Peyer's patch (tissue), 4 donors: ENCODE measurements at regions not wholly inside any gene's neighbourhood (a gene's known extent, or its start where the extent isn't known, plus 50 kb on each side); places are given as distances from the start of the nearest gene placed in this dataset.

ENCODE experiments used
- POLR2A ChIP-seq, 2 donors: fragments of 450-650 bp; IDR thresholded peaks; one replicate each; pipeline ENCODE4 v1.5.1; 2017; ENCODE audit warnings: antibody characterized with exemption in 2 of 2, mild to moderate bottlenecking in 2 of 2, moderate library complexity in 2 of 2
- TF ChIP-seq, protein P1 (sequence below), 6 experiments: fragments of 450-650 bp in 4 of 6; fragments of 200-600 bp in 2 of 6; sonication (generic) in 1 of 6; IDR thresholded peaks; one replicate each; pipeline ENCODE4 v1.5.1; 2017 to 2019; ENCODE audit warnings: antibody characterized with exemption in 6 of 6, mild to moderate bottlenecking in 3 of 6, moderate library complexity in 1 of 6

DNA sequence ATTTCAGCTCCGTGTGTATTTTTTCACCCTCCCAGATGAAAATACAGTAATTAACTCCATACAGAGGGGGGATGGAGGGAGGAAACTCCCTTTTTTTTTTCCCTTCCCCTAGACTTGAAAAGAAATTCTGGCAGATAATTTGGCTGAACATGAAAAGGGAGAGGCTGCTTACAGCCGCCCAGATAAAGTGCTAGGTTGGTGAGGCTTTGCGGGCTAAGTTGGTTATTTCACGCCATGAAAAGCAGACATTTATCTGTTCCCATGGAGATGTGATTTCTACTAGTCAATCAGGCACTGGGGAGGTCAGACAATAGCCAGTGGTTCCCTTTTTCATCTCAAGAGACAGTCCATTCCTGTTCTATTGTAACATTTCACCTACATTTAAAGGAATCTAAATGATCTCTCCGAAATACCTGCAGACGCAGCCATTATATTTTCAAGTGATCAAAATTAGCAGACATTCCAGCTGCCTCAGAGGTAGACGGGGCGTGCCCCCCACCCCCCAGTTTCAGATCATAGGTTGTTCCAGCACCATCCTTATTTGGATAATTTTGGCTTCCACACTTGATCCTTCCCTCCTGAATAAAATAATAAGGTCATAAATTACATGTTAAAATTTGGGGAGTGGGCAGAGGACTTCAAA is 143.9 kb upstream of the ZNF217 start:
- TF ChIP-seq, protein P1, sequence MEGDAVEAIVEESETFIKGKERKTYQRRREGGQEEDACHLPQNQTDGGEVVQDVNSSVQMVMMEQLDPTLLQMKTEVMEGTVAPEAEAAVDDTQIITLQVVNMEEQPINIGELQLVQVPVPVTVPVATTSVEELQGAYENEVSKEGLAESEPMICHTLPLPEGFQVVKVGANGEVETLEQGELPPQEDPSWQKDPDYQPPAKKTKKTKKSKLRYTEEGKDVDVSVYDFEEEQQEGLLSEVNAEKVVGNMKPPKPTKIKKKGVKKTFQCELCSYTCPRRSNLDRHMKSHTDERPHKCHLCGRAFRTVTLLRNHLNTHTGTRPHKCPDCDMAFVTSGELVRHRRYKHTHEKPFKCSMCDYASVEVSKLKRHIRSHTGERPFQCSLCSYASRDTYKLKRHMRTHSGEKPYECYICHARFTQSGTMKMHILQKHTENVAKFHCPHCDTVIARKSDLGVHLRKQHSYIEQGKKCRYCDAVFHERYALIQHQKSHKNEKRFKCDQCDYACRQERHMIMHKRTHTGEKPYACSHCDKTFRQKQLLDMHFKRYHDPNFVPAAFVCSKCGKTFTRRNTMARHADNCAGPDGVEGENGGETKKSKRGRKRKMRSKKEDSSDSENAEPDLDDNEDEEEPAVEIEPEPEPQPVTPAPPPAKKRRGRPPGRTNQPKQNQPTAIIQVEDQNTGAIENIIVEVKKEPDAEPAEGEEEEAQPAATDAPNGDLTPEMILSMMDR (IDR thresholded peaks at IDR 0.05) = no peak
- TF ChIP-seq POLR2A (IDR thresholded peaks at IDR 0.05) = no peak
